SK-N-SH (cell line): ENCODE measurements at regions not wholly inside any gene's neighbourhood (a gene's known extent, or its start where the extent isn't known, plus 50 kb on each side); places are given as distances from the start of the nearest gene placed in this dataset.

Experiments used
- RAD21 ChIP-seq: IDR thresholded peaks from 2 replicates; pipeline ENCODE4 v1.6.1; 2012; ENCODE audit warnings: mild to moderate bottlenecking, low read length
- SIN3A ChIP-seq: IDR thresholded peaks from 2 replicates; pipeline ENCODE4 v1.6.1; 2012; ENCODE audit warnings: low read depth, mild to moderate bottlenecking, low read length, moderate library complexity, borderline replicate concordance
- TAF1 ChIP-seq: IDR thresholded peaks from 2 replicates; pipeline ENCODE4 v1.6.1; 2012; ENCODE audit warnings: low read depth, mild to moderate bottlenecking, low read length, moderate library complexity, borderline replicate concordance
- USF1 ChIP-seq: IDR thresholded peaks from 2 replicates; pipeline ENCODE4 v1.4.0; 2012; ENCODE audit warnings: low read depth, borderline replicate concordance
- TF ChIP-seq, protein P1 (sequence below): IDR thresholded peaks from 2 replicates; pipeline ENCODE4; 2012
- TF ChIP-seq, protein P2 (sequence below): fragments of 200-600 bp; sonication (generic); IDR thresholded peaks from 2 replicates; pipeline ENCODE4 v1.6.1; 2017; ENCODE audit warnings: antibody characterized with exemption, mild to moderate bottlenecking, moderate library complexity

- TF ChIP-seq, protein P1, sequence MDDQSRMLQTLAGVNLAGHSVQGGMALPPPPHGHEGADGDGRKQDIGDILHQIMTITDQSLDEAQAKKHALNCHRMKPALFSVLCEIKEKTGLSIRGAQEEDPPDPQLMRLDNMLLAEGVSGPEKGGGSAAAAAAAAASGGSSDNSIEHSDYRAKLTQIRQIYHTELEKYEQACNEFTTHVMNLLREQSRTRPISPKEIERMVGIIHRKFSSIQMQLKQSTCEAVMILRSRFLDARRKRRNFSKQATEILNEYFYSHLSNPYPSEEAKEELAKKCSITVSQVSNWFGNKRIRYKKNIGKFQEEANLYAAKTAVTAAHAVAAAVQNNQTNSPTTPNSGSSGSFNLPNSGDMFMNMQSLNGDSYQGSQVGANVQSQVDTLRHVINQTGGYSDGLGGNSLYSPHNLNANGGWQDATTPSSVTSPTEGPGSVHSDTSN: no peak
- TF ChIP-seq RAD21: no peak
- no peak for TF ChIP-seq USF1
- TF ChIP-seq, protein P2, sequence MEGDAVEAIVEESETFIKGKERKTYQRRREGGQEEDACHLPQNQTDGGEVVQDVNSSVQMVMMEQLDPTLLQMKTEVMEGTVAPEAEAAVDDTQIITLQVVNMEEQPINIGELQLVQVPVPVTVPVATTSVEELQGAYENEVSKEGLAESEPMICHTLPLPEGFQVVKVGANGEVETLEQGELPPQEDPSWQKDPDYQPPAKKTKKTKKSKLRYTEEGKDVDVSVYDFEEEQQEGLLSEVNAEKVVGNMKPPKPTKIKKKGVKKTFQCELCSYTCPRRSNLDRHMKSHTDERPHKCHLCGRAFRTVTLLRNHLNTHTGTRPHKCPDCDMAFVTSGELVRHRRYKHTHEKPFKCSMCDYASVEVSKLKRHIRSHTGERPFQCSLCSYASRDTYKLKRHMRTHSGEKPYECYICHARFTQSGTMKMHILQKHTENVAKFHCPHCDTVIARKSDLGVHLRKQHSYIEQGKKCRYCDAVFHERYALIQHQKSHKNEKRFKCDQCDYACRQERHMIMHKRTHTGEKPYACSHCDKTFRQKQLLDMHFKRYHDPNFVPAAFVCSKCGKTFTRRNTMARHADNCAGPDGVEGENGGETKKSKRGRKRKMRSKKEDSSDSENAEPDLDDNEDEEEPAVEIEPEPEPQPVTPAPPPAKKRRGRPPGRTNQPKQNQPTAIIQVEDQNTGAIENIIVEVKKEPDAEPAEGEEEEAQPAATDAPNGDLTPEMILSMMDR: no peak
- no peak for TF ChIP-seq SIN3A
- TF ChIP-seq TAF1: no peak
These were observed 704.4 kb downstream of the UTRN start for GRCh38 chr6:144989319-144990107.
